ENCODE measurements at regions not wholly inside any gene's neighbourhood (a gene's known extent, or its start where the extent isn't known, plus 50 kb on each side); places are given as distances from the start of the nearest gene placed in this dataset.

DNA sequence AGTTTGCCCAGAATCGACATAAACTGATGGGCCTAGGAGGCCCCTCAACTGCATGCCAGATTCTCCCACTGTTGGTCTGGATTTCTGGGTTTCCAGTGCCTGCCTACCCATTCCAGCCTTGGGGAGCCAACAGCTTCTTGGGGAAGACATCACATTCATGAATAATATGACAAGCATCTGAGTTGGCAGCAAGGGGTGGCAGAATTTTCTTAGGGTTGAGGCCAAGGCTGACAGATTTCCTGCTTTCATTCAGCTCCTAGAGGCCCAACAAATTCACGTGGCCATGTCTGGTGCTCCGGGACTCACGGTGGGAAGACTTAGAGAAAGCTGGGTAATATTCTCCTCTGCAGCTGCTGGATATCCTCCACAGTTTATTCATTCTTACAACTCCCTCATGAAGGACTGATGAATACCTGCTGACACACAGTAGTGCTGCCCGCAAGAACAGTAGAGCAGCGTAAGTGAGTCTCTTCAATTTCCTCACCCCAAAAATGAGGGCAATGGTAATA lies 305.0 kb upstream of the TNC start:
- H3K36me3 ChIP-seq: no peaks in the 10 kb centered on the region
- intact Hi-C loops (cut with DNase I; ENCODE audit: low total_unique reads): no loop called here
- DNase-seq: no peak
- TF ChIP-seq, protein P1, sequence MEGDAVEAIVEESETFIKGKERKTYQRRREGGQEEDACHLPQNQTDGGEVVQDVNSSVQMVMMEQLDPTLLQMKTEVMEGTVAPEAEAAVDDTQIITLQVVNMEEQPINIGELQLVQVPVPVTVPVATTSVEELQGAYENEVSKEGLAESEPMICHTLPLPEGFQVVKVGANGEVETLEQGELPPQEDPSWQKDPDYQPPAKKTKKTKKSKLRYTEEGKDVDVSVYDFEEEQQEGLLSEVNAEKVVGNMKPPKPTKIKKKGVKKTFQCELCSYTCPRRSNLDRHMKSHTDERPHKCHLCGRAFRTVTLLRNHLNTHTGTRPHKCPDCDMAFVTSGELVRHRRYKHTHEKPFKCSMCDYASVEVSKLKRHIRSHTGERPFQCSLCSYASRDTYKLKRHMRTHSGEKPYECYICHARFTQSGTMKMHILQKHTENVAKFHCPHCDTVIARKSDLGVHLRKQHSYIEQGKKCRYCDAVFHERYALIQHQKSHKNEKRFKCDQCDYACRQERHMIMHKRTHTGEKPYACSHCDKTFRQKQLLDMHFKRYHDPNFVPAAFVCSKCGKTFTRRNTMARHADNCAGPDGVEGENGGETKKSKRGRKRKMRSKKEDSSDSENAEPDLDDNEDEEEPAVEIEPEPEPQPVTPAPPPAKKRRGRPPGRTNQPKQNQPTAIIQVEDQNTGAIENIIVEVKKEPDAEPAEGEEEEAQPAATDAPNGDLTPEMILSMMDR (IDR thresholded peaks at IDR 0.05): no peak
- no peak for TF ChIP-seq POLR2A (IDR thresholded peaks at IDR 0.05)
- H3K4me3 ChIP-seq: no peak overlapping the region
- H3K9me3 ChIP-seq: no peaks in the 10 kb centered on the region
- no peaks in the 10 kb centered on the region for H3K27me3 ChIP-seq
- H3K27ac ChIP-seq: no peak overlapping the region
- no peaks in the 10 kb centered on the region for H3K4me1 ChIP-seq

- Histone ChIP-seq H3K36me3 (no peaks in the 10 kb centered on the region), H3K4me1 (no peaks in the 10 kb centered on the region), H3K4me3 (no peak overlapping the region), H3K9me3 (no peaks in the 10 kb centered on the region), H3K27me3 (no peaks in the 10 kb centered on the region), H3K27ac (no peak overlapping the region)
- no peak for DNase-seq
- intact Hi-C loops (cut with DNase I; ENCODE audit: low total_unique reads): no loop called here
- no peak for TF ChIP-seq POLR2A (IDR thresholded peaks at IDR 0.05)
- TF ChIP-seq, protein P1 (IDR thresholded peaks at IDR 0.05): no peak
Observed at GRCh38 chr9:115423646-115424045, 305.7 kb upstream of the TNC start.

GRCh38 chr9:115425601-115426000 lies 307.6 kb upstream of the TNC start:
- Histone ChIP-seq H3K9me3 (no peaks in the 10 kb centered on the region), H3K4me3 (no peak overlapping the region), H3K27ac (no peak overlapping the region), H3K27me3 (no peaks in the 10 kb centered on the region), H3K36me3 (no peaks in the 10 kb centered on the region), H3K4me1 (no peaks in the 10 kb centered on the region)
- TF ChIP-seq POLR2A (IDR thresholded peaks at IDR 0.05): no peak
- TF ChIP-seq, protein P1 (IDR thresholded peaks at IDR 0.05): no peak
- DNase-seq: no peak
- intact Hi-C loops (cut with DNase I; ENCODE audit: low total_unique reads): no loop called here

DNA sequence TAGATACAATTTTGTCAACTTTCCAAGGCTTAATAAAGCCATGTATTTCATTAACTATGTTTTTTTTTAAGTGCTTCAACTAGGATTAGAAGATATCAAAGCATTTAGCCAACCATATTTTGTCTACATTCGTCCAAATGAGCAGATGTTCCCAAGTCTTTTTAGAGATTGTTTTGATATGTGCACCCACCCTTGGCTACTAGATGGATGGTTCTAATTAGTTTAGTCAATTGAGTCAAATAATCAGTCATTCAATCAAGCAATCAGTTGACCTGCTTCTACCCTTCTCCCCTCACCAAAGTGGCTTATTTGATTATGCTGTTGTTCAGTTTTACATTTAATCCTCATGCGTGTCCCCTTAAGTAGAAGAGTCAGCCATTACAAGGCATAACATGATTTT lies 319.5 kb upstream of the TNC start:
- Histone ChIP-seq H3K9me3 (no peaks in the 10 kb centered on the region), H3K27ac (no peak overlapping the region), H3K36me3 (no peaks in the 10 kb centered on the region), H3K4me3 (no peak overlapping the region), H3K4me1 (no peaks in the 10 kb centered on the region), H3K27me3 (no peaks in the 10 kb centered on the region)
- TF ChIP-seq, protein P1 (IDR thresholded peaks at IDR 0.05): no peak
- TF ChIP-seq POLR2A (IDR thresholded peaks at IDR 0.05): no peak
- DNase-seq: no peak
- intact Hi-C loops (cut with DNase I; ENCODE audit: low total_unique reads): no loop called here

GRCh38 chr9:115439641-115440040 lies 321.7 kb upstream of the TNC start:
- TF ChIP-seq, protein P1 (IDR thresholded peaks at IDR 0.05): no peak
- TF ChIP-seq POLR2A (IDR thresholded peaks at IDR 0.05): no peak
- Histone ChIP-seq H3K4me1 (no peaks in the 10 kb centered on the region), H3K4me3 (no peak overlapping the region), H3K27ac (peak overlapping the region in 1 of 2 donors; percentile 87), H3K27me3 (no peaks in the 10 kb centered on the region), H3K9me3 (no peaks in the 10 kb centered on the region), H3K36me3 (no peaks in the 10 kb centered on the region)
- intact Hi-C loops (cut with DNase I; ENCODE audit: low total_unique reads): no loop called here
- no peak for DNase-seq
